NCI-H2227 treated with DMSO at 0.1 percent for 48 hours (cell line): ENCODE measurements at regions not wholly inside any gene's neighbourhood (a gene's known extent, or its start where the extent isn't known, plus 50 kb on each side); places are given as distances from the start of the nearest gene placed in this dataset.
"Not testable (repeated sequence)": the region's sequence is repeated elsewhere in the genome, so short reads cannot be mapped to it uniquely, and the experiment has no call there.

Source experiments
- DNase-seq: peaks from one replicate; lab custom pipeline; 2025; lab: John Stamatoyannopoulos, UW

GRCh38 chr10:119996944-119997343 is 104.4 kb downstream of the SEC23IP start:
- DNase-seq = no peak

- no peak for DNase-seq
Measured at GRCh38 chr10:119997429-119997828, 104.9 kb downstream of the SEC23IP start.

GRCh38 chr10:120002785-120003184 is 110.3 kb downstream of the SEC23IP start:
- no peak for DNase-seq

GRCh38 chr10:120005207-120006201 is 113.0 kb downstream of the SEC23IP start:
- DNase-seq = no peak

- no peak for DNase-seq
Measured at GRCh38 chr10:120007261-120007660, 114.7 kb downstream of the SEC23IP start.

- no peak for DNase-seq
Measured at GRCh38 chr10:120011359-120012130, 119.0 kb downstream of the SEC23IP start.

GRCh38 chr10:120012131-120012400 is 119.5 kb downstream of the SEC23IP start:
- no peak for DNase-seq

- DNase-seq = no peak
Measured at GRCh38 chr10:120012566-120012965, 120.0 kb downstream of the SEC23IP start.

- DNase-seq = no peak
Measured at GRCh38 chr10:120014031-120014430, 121.5 kb downstream of the SEC23IP start.

GRCh38 chr10:120015064-120015463 is 122.5 kb downstream of the SEC23IP start:
- no peak for DNase-seq

- no peak for DNase-seq
Measured at GRCh38 chr10:120016906-120017305, 124.4 kb downstream of the SEC23IP start.

- no peak for DNase-seq
Measured at GRCh38 chr10:120017733-120018417, 125.3 kb downstream of the SEC23IP start.

GRCh38 chr10:120018695-120019094 is 126.2 kb downstream of the SEC23IP start:
- no peak for DNase-seq

GRCh38 chr10:120019568-120019967 is 127.0 kb downstream of the SEC23IP start:
- no peak for DNase-seq

- DNase-seq = no peak
Measured at GRCh38 chr10:120022357-120022756, 129.8 kb downstream of the SEC23IP start.

GRCh38 chr10:120034236-120034635 is 141.7 kb downstream of the SEC23IP start:
- DNase-seq = no peak

- DNase-seq = no peak
Measured at GRCh38 chr10:120039046-120039445, 146.5 kb downstream of the SEC23IP start.

- no peak for DNase-seq
Measured at GRCh38 chr10:120039826-120040225, 147.3 kb downstream of the SEC23IP start.

- DNase-seq = no peak
Measured at GRCh38 chr10:120041807-120042559, 149.5 kb downstream of the SEC23IP start.

GRCh38 chr10:120042705-120043104 is 150.2 kb downstream of the SEC23IP start:
- no peak for DNase-seq

GRCh38 chr10:120047373-120047772 is 154.8 kb downstream of the SEC23IP start:
- not testable (repeated sequence) for DNase-seq

GRCh38 chr10:120047926-120048325 is 155.4 kb downstream of the SEC23IP start:
- DNase-seq = no peak
